HFF-Myc (cell line): ENCODE measurements at regions not wholly inside any gene's neighbourhood (a gene's known extent, or its start where the extent isn't known, plus 50 kb on each side); places are given as distances from the start of the nearest gene placed in this dataset.
"Not testable (repeated sequence)": the region's sequence is repeated elsewhere in the genome, so short reads cannot be mapped to it uniquely, and the experiment has no call there.

Experiments used
- DNase-seq: peaks from one replicate; pipeline ENCODE4 v3.0.0-alpha.2; 2011; ENCODE audit warnings: low read depth; ENCODE audit errors: extremely low read depth
- H3K4me3 ChIP-seq: replicated peaks from 2 replicates; pipeline ENCODE4 v1.5.1; 2011; ENCODE audit warnings: low read depth, mild to moderate bottlenecking, control low read depth, low read length
- TF ChIP-seq, protein P1 (sequence below): IDR thresholded peaks from 2 replicates; pipeline ENCODE4 v1.5.1; 2012; ENCODE audit warnings: mild to moderate bottlenecking, low read depth, low read length, control low read depth; ENCODE audit errors: missing control alignments

DNA sequence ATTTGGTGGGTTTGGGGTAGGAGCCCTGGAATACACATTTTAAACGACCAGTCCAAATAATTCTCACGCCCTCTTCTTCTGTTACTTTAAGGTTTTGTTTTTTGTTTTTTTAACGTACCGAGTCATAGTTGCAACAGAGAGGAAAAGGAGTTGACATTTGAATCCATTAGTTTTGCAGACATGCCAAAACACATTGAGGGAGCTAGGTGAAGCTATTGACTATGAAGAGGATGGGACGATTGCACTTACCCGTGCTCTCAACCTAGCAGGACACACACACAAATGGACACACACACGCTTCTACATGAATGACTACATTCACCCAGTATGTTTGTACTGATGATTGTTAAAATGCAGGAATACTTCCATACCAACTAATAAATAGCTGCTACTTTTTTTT is 54.3 kb upstream of the CIT start:
- DNase-seq = no peak
- TF ChIP-seq, protein P1, sequence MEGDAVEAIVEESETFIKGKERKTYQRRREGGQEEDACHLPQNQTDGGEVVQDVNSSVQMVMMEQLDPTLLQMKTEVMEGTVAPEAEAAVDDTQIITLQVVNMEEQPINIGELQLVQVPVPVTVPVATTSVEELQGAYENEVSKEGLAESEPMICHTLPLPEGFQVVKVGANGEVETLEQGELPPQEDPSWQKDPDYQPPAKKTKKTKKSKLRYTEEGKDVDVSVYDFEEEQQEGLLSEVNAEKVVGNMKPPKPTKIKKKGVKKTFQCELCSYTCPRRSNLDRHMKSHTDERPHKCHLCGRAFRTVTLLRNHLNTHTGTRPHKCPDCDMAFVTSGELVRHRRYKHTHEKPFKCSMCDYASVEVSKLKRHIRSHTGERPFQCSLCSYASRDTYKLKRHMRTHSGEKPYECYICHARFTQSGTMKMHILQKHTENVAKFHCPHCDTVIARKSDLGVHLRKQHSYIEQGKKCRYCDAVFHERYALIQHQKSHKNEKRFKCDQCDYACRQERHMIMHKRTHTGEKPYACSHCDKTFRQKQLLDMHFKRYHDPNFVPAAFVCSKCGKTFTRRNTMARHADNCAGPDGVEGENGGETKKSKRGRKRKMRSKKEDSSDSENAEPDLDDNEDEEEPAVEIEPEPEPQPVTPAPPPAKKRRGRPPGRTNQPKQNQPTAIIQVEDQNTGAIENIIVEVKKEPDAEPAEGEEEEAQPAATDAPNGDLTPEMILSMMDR = no peak
- H3K4me3 ChIP-seq = no peak overlapping the region

DNA sequence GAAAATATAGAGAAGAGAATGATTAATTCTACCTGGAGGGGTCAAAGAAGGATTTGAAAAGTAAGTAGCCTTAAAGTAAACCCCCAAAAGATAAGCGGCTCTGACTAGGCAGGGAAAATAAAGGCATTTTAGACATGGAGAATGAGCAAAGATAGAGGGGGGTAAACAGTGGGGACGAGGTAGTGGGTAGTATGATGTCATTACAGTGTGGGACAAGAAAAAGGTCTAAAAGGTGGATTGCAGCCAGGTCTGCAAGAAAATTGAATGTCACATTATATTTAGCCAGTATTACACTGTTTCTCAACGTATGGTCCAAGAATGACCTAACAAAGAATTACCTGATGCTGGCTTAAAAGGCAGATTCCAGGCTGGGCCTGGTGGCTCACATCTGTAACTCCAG is 55.8 kb upstream of the CIT start:
- TF ChIP-seq, protein P1 = no peak
- no peak overlapping the region for H3K4me3 ChIP-seq
- DNase-seq = no peak

DNA sequence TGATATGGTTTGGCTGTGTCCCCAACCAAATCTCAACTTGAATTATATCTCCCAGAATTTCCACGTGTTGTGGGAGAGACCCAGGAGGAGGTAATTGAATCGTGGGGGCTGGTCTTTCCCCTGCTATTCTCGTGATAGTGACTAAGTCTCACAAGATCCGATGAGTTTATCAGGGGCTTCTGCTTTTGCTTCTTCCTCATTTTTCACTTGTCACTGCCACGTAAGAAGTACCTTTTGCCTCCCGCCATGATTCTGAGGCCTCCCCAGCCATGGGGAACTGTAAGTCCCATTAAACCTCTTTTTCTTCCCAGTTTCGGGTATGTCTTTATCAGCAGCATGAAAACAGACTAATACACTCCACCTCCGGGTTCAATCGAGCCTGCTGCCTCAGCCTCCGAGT is 54.3 kb upstream of the BICDL1 start:
- H3K4me3 ChIP-seq, DNase-seq: not testable (repeated sequence)

DNA sequence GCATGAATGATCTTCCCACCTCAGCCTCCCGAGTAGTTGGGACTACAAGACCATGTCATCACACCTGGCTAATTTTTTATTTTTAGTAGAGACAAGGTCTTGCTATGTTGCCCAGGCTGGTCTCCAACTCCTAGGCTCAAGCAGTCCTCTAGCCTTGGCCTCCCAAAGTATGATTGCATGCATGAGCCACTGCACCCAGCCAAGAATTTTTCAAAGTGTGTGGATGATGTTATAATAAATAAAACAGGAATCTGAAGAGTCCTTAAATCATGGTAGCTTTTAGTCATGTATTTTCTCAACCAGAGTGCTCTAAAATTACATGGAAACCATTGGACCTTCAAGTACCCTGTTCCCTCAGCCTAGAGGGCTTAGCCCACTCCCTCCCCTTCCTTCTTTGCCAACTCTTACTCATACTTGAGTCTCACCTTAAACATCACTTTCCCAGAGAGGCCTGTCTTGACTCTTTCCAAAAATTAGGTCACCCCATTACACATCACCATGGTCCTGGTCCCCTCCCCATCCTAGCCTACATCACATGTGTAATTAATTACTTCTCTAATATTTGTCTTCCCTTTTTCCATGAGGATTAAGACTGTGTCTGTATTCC is 52.2 kb upstream of the BICDL1 start:
- DNase-seq = no peak
- H3K4me3 ChIP-seq = no peak overlapping the region
- TF ChIP-seq, protein P1 = no peak

DNA sequence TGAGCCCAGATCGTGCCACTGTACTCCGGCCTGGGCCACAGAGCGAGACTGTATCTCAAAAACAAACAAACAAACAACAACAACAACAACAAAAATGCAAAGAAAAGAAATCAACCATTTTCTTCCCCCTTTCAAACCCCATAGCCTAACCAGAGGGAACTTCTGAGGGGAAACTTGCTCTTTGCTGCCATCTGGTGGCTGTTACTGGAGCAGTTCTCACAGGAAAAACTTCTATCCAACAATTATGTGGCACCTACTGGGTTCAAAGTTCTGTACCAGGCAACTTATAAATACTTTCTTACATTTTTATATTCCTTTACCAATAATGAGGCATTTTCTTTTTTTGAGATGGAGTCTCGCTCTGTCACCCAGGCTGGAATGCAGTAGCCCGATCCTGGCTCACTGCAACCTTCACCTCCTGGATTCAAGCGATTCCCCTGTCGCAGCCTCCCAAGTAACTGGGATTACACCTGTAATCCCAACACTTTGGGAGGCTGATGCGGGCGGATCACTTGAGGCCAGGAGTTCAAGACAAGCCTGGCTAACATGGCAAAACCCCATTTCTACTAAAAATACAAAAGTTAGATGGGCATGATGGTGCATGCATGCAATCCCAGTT is 50.9 kb upstream of the BICDL1 start:
- H3K4me3 ChIP-seq = no peak overlapping the region
- peak; percentile 51 for DNase-seq
- TF ChIP-seq, protein P1 = peak; percentile 83
